Panc1 (cell line): ENCODE measurements at regions not wholly inside any gene's neighbourhood (a gene's known extent, or its start where the extent isn't known, plus 50 kb on each side); places are given as distances from the start of the nearest gene placed in this dataset.

Experiments used
- CTCF ChIP-seq: fragments of 450-650 bp; IDR thresholded peaks from 2 replicates; pipeline ENCODE4 v1.5.1; 2017; ENCODE audit warnings: mild to moderate bottlenecking
- REST ChIP-seq, 2 experiments: IDR thresholded peaks; 2 replicates each; pipeline ENCODE4 v1.6.1; 2011 to 2012; ENCODE audit warnings: low read depth in 2 of 2, control low read depth in 1 of 2, low read length in 1 of 2, mild to moderate bottlenecking in 1 of 2, moderate library complexity in 1 of 2; ENCODE audit not compliant: insufficient read depth in 1 of 2
- SIN3A ChIP-seq: IDR thresholded peaks from 2 replicates; pipeline ENCODE4 v1.6.1; 2012; ENCODE audit warnings: low read depth, mild to moderate bottlenecking, low read length, moderate library complexity, borderline replicate concordance; ENCODE audit not compliant: insufficient read depth

- TF ChIP-seq CTCF (no peak), SIN3A (no peak), REST (IDR thresholded peaks at IDR 0.05; ENCODE audit: insufficient read depth in 1 of 2, low read depth in 2 of 2, low read length in 1 of 2) (no peak)
Measured at GRCh38 chr12:102301547-102301946, 103.9 kb upstream of the PMCH start.
